ENCODE measurements at regions not wholly inside any gene's neighbourhood (a gene's known extent, or its start where the extent isn't known, plus 50 kb on each side); places are given as distances from the start of the nearest gene placed in this dataset.

GRCh38 chr4:22336822-22337221, 179.0 kb downstream of the ADGRA3 start:
- Histone ChIP-seq H3K4me1 (no peaks in the 10 kb centered on the region), H3K4me2 (no peak overlapping the region), H3K36me3 (no peaks in the 10 kb centered on the region; a peak in 1 of 22 replicates), H4K20me1 (no peaks in the 10 kb centered on the region), H3K27ac (no peak overlapping the region), H3K9ac (no peak overlapping the region), H3K4me3 (no peak overlapping the region), H3K27me3 (no peaks in the 10 kb centered on the region), H3K9me3 (replicated peaks in 1 of 11) (peaks cover 0 to 10% (median 0%) of the 10 kb centered on the region in 11 experiments; a peak in 2 of 22 replicates)
- TF ChIP-seq Cebpa-rat (IDR thresholded peaks at IDR 0.05): no peak

- Histone ChIP-seq H3K4me2 (no peak overlapping the region), H3K4me3 (no peak overlapping the region), H3K27me3 (no peaks in the 10 kb centered on the region), H3K9me3 (replicated peaks in 1 of 11) (peaks cover 0 to 6% (median 5%) of the 10 kb centered on the region in 11 experiments; a peak in 10 of 22 replicates), H4K20me1 (no peaks in the 10 kb centered on the region), H3K27ac (no peak overlapping the region), H3K4me1 (no peaks in the 10 kb centered on the region), H3K36me3 (no peaks in the 10 kb centered on the region), H3K9ac (no peak overlapping the region)
- TF ChIP-seq Cebpa-rat (IDR thresholded peaks at IDR 0.05): no peak
These were observed 181.7 kb downstream of the ADGRA3 start for GRCh38 chr4:22334155-22334554.

- no peaks in the 10 kb centered on the region for H4K20me1 ChIP-seq
- H3K9ac ChIP-seq: no peak overlapping the region
- H3K4me3 ChIP-seq: no peak overlapping the region
- H3K27me3 ChIP-seq: no peaks in the 10 kb centered on the region
- no peak for TF ChIP-seq Cebpa-rat (IDR thresholded peaks at IDR 0.05)
- no peak overlapping the region for H3K27ac ChIP-seq
- H3K36me3 ChIP-seq: no peaks in the 10 kb centered on the region
- peaks cover 0 to 4% (median 0%) of the 10 kb centered on the region in 10 experiments; a peak in 1 of 20 replicates for H3K4me1 ChIP-seq
- H3K4me2 ChIP-seq: no peak overlapping the region
- H3K9me3 ChIP-seq (replicated peaks in 1 of 11): peaks cover 0 to 3% (median 2%) of the 10 kb centered on the region in 11 experiments; a peak in 10 of 22 replicates
These were observed 191.4 kb downstream of the ADGRA3 start for GRCh38 chr4:22324422-22324821.

- Histone ChIP-seq H3K4me3 (no peak overlapping the region), H3K9me3 (replicated peaks in 1 of 11) (no peaks in the 10 kb centered on the region), H3K36me3 (no peaks in the 10 kb centered on the region), H4K20me1 (no peaks in the 10 kb centered on the region), H3K4me2 (no peak overlapping the region), H3K27ac (no peak overlapping the region), H3K4me1 (peaks cover 0 to 4% (median 0%) of the 10 kb centered on the region in 10 experiments; a peak in 1 of 20 replicates), H3K9ac (no peak overlapping the region), H3K27me3 (no peaks in the 10 kb centered on the region)
- TF ChIP-seq Cebpa-rat (IDR thresholded peaks at IDR 0.05): no peak
These were observed 192.2 kb downstream of the ADGRA3 start for GRCh38 chr4:22323691-22324090.

GRCh38 chr4:22322996-22323395, 192.9 kb downstream of the ADGRA3 start:
- Histone ChIP-seq H3K4me2 (no peak overlapping the region), H3K36me3 (no peaks in the 10 kb centered on the region), H3K9ac (no peak overlapping the region), H3K4me1 (peaks cover 0 to 4% (median 0%) of the 10 kb centered on the region in 10 experiments; a peak in 1 of 20 replicates), H3K4me3 (no peak overlapping the region), H3K9me3 (replicated peaks in 1 of 11) (no peaks in the 10 kb centered on the region), H3K27me3 (no peaks in the 10 kb centered on the region), H4K20me1 (no peaks in the 10 kb centered on the region), H3K27ac (no peak overlapping the region)
- TF ChIP-seq Cebpa-rat (IDR thresholded peaks at IDR 0.05): no peak

GRCh38 chr4:22315628-22316027, 200.2 kb downstream of the ADGRA3 start:
- H3K4me2 ChIP-seq: no peak overlapping the region
- no peaks in the 10 kb centered on the region for H3K27me3 ChIP-seq
- H3K9ac ChIP-seq: no peak overlapping the region
- H4K20me1 ChIP-seq: no peaks in the 10 kb centered on the region
- no peaks in the 10 kb centered on the region for H3K4me1 ChIP-seq
- no peaks in the 10 kb centered on the region for H3K36me3 ChIP-seq
- H3K9me3 ChIP-seq (replicated peaks in 1 of 11): no peaks in the 10 kb centered on the region
- TF ChIP-seq Cebpa-rat (IDR thresholded peaks at IDR 0.05): no peak
- H3K4me3 ChIP-seq: no peak overlapping the region
- H3K27ac ChIP-seq: no peak overlapping the region

- Histone ChIP-seq H3K9ac (no peak overlapping the region), H3K9me3 (replicated peaks in 1 of 11) (no peaks in the 10 kb centered on the region), H4K20me1 (no peaks in the 10 kb centered on the region), H3K36me3 (no peaks in the 10 kb centered on the region), H3K27ac (no peak overlapping the region), H3K4me1 (no peaks in the 10 kb centered on the region), H3K27me3 (no peaks in the 10 kb centered on the region), H3K4me2 (no peak overlapping the region), H3K4me3 (no peak overlapping the region)
- TF ChIP-seq Cebpa-rat (IDR thresholded peaks at IDR 0.05): no peak
These were observed 201.9 kb downstream of the ADGRA3 start for GRCh38 chr4:22313976-22314375.

GRCh38 chr4:22312113-22312512, 203.8 kb downstream of the ADGRA3 start:
- H3K27ac ChIP-seq: no peak overlapping the region
- H3K9ac ChIP-seq: no peak overlapping the region
- no peak overlapping the region for H3K4me3 ChIP-seq
- no peaks in the 10 kb centered on the region for H3K36me3 ChIP-seq
- no peaks in the 10 kb centered on the region for H3K27me3 ChIP-seq
- H4K20me1 ChIP-seq: no peaks in the 10 kb centered on the region
- H3K4me1 ChIP-seq: no peaks in the 10 kb centered on the region
- no peak overlapping the region for H3K4me2 ChIP-seq
- no peak for TF ChIP-seq Cebpa-rat (IDR thresholded peaks at IDR 0.05)
- H3K9me3 ChIP-seq (replicated peaks in 1 of 11): no peaks in the 10 kb centered on the region

- no peaks in the 10 kb centered on the region for H3K36me3 ChIP-seq
- H3K27ac ChIP-seq: no peak overlapping the region
- H3K4me1 ChIP-seq: no peaks in the 10 kb centered on the region
- no peak overlapping the region for H3K4me3 ChIP-seq
- no peaks in the 10 kb centered on the region for H3K27me3 ChIP-seq
- H3K4me2 ChIP-seq: no peak overlapping the region
- no peaks in the 10 kb centered on the region for H4K20me1 ChIP-seq
- no peak overlapping the region for H3K9ac ChIP-seq
- no peak for TF ChIP-seq Cebpa-rat (IDR thresholded peaks at IDR 0.05)
- H3K9me3 ChIP-seq (replicated peaks in 1 of 11): peaks cover 23 to 30% (median 25%) of the 10 kb centered on the region in 11 experiments
These were observed 214.6 kb downstream of the ADGRA3 start for GRCh38 chr4:22301253-22301652.

- no peak for TF ChIP-seq Cebpa-rat (IDR thresholded peaks at IDR 0.05)
- H3K4me1 ChIP-seq: no peaks in the 10 kb centered on the region
- no peak overlapping the region for H3K9ac ChIP-seq
- no peak overlapping the region for H3K4me3 ChIP-seq
- H3K27me3 ChIP-seq: no peaks in the 10 kb centered on the region
- no peak overlapping the region for H3K4me2 ChIP-seq
- H3K9me3 ChIP-seq (replicated peaks in 1 of 11): peaks cover 22 to 27% (median 23%) of the 10 kb centered on the region in 11 experiments
- no peak overlapping the region for H3K27ac ChIP-seq
- no peaks in the 10 kb centered on the region for H3K36me3 ChIP-seq
- H4K20me1 ChIP-seq: no peaks in the 10 kb centered on the region
These were observed 216.2 kb downstream of the ADGRA3 start for GRCh38 chr4:22299678-22300077.
